IMR-90 (cell line): ENCODE measurements at regions not wholly inside any gene's neighbourhood (a gene's known extent, or its start where the extent isn't known, plus 50 kb on each side); places are given as distances from the start of the nearest gene placed in this dataset.

Experiments
- ATAC-seq: fragments of 200-7000 bp; cut with Tn5 transposase; 2 replicates; pipeline ENCODE4 v1.9.1; 2020; ENCODE audit warnings: low read depth, mild to moderate bottlenecking, moderate library complexity
- BruUV-seq: library from RNA; stranded (reverse); fragments of 400-500 nt; replicated peaks from 2 replicates; lab custom pipeline; 2021; lab: Mats Ljungman, UMichigan
- CTCF ChIA-PET: fragments of 300-600 bp; formaldehyde crosslinking; extraction: SDS; loops from one replicate; lab custom pipeline; 2021; ENCODE audit warnings: antibody characterized with exemption; lab: Yijun Ruan, JAX
- POLR2A ChIA-PET: fragments of 300-600 bp; sonication (Branson Sonifier 250); formaldehyde crosslinking; loops from one replicate; lab custom pipeline; 2022; ENCODE audit warnings: antibody characterized with exemption; ENCODE audit not compliant: unreplicated experiment; lab: Charles Lee
- DNase-seq: peaks from one replicate; pipeline ENCODE4 v3.0.0; 2013
- H2AFZ ChIP-seq: replicated peaks from 2 replicates; pipeline ENCODE3; 2013; ENCODE audit warnings: low read length, mild to moderate bottlenecking; ENCODE audit not compliant: poor library complexity
- H2AK5ac ChIP-seq: 2 replicates; pipeline ENCODE4 v1.6.1; 2013; ENCODE audit warnings: low read depth, low read length, inconsistent platforms
- H2AK9ac ChIP-seq: replicated peaks from 2 replicates; pipeline ENCODE3; 2013; ENCODE audit warnings: mild to moderate bottlenecking, low read depth, low read length, moderate library complexity; ENCODE audit not compliant: poor library complexity
- H2BK120ac ChIP-seq: 2 replicates; pipeline ENCODE4 v1.6.1; 2013; ENCODE audit warnings: low read depth, low read length, inconsistent platforms
- H2BK15ac ChIP-seq: 3 replicates; pipeline ENCODE4 v1.6.1; 2013; ENCODE audit warnings: low read depth, low read length, inconsistent platforms
- H2BK20ac ChIP-seq: 2 replicates; pipeline ENCODE4 v1.6.1; 2013; ENCODE audit warnings: low read depth, mild to moderate bottlenecking, inconsistent platforms, low read length, moderate library complexity
- H2BK5ac ChIP-seq: 2 replicates; pipeline ENCODE4 v1.6.1; 2013; ENCODE audit warnings: mild to moderate bottlenecking, low read depth, low read length, inconsistent platforms; ENCODE audit not compliant: poor library complexity, severe bottlenecking
- H3K14ac ChIP-seq: replicated peaks from 2 replicates; pipeline ENCODE4 v1.6.1; 2013; ENCODE audit warnings: low read depth, low read length, inconsistent platforms
- H3K18ac ChIP-seq: 2 replicates; pipeline ENCODE4 v1.6.1; 2013; ENCODE audit warnings: low read depth, low read length, control low read depth
- H3K23ac ChIP-seq: 2 replicates; pipeline ENCODE4 v1.6.1; 2013; ENCODE audit warnings: low read depth, low read length, inconsistent platforms
- H3K27ac ChIP-seq: 2 replicates; pipeline ENCODE4 v1.5.1; 2013; ENCODE audit warnings: mild to moderate bottlenecking, control low read depth, low read length; ENCODE audit not compliant: insufficient read depth
- H3K27me3 ChIP-seq: 2 replicates; pipeline ENCODE4 v1.6.1; 2013; ENCODE audit warnings: low read length; ENCODE audit not compliant: control insufficient read depth, insufficient read depth
- H3K36me3 ChIP-seq: 2 replicates; pipeline ENCODE4 v1.6.1; 2013; ENCODE audit warnings: low read length, mixed read lengths; ENCODE audit not compliant: control insufficient read depth, insufficient read depth
- H3K4ac ChIP-seq: 2 replicates; pipeline ENCODE4 v1.6.1; 2013; ENCODE audit warnings: low read depth, low read length, inconsistent platforms
- H3K4me1 ChIP-seq: 2 replicates; pipeline ENCODE4 v1.6.1; 2013; ENCODE audit warnings: low read length, mixed read lengths; ENCODE audit not compliant: control insufficient read depth, insufficient read depth
- H3K4me2 ChIP-seq: 2 replicates; pipeline ENCODE4 v1.6.1; 2013; ENCODE audit warnings: low read depth, mild to moderate bottlenecking, control low read depth, low read length, moderate library complexity
- H3K4me3 ChIP-seq: 2 replicates; pipeline ENCODE4 v1.5.1; 2013; ENCODE audit warnings: low read depth, mild to moderate bottlenecking, control low read depth, low read length, moderate library complexity; ENCODE audit not compliant: insufficient read depth
- H3K56ac ChIP-seq: 2 replicates; pipeline ENCODE4 v1.6.1; 2013; ENCODE audit warnings: low read length, inconsistent platforms; ENCODE audit not compliant: insufficient read depth; ENCODE audit errors: extremely low read depth
- H3K79me1 ChIP-seq, 2 experiments: 2 replicates each; pipeline ENCODE4 v1.6.1; 2013; ENCODE audit warnings: low read length in 2 of 2, inconsistent platforms in 1 of 2, low read depth in 1 of 2
- H3K9ac ChIP-seq: 2 replicates; pipeline ENCODE4 v1.6.1; 2013; ENCODE audit warnings: low read depth, low read length, control low read depth
- H3K9me1 ChIP-seq: 2 replicates; pipeline ENCODE4 v1.6.1; 2013; ENCODE audit warnings: low read length, inconsistent platforms; ENCODE audit not compliant: insufficient read depth
- H3K9me3 ChIP-seq: 2 replicates; pipeline ENCODE4 v1.6.1; 2013; ENCODE audit warnings: low read length; ENCODE audit not compliant: control insufficient read depth, insufficient read depth
- H4K20me1 ChIP-seq: 2 replicates; pipeline ENCODE4 v1.6.1; 2013; ENCODE audit warnings: low read length, inconsistent platforms; ENCODE audit not compliant: insufficient read depth
- H4K5ac ChIP-seq: 2 replicates; pipeline ENCODE4 v1.6.1; 2013; ENCODE audit warnings: mild to moderate bottlenecking, low read depth, low read length, control low read depth
- H4K8ac ChIP-seq, 2 experiments: 2 replicates each; pipeline ENCODE4 v1.6.1; 2013; ENCODE audit warnings: low read depth in 2 of 2, low read length in 2 of 2, control low read depth in 1 of 2, inconsistent platforms in 1 of 2
- H4K91ac ChIP-seq: 2 replicates; pipeline ENCODE4 v1.6.1; 2013; ENCODE audit warnings: low read depth, low read length, inconsistent platforms; ENCODE audit not compliant: insufficient read depth
- BHLHE40 ChIP-seq: fragments of 150-350 bp; IDR thresholded peaks from 2 replicates; pipeline ENCODE4 v1.6.1; 2016; ENCODE audit warnings: mild to moderate bottlenecking, low read depth, low read length
- CEBPB ChIP-seq: IDR thresholded peaks from 2 replicates; pipeline ENCODE4 v1.6.1; 2012; ENCODE audit warnings: low read depth, low read length, improper control_type of control experiment
- CHD1 ChIP-seq: IDR thresholded peaks from 2 replicates; pipeline ENCODE4 v1.6.1; 2012; ENCODE audit warnings: low read depth, low read length, improper control_type of control experiment
- CTCF ChIP-seq: conservative IDR thresholded peaks from 2 replicates; pipeline ENCODE4 v1.5.1; 2012; ENCODE audit warnings: mild to moderate bottlenecking, low read depth, low read length, improper control_type of control experiment
- ELK1 ChIP-seq: fragments of 150-350 bp; IDR thresholded peaks from 2 replicates; pipeline ENCODE4 v1.6.1; 2016; ENCODE audit warnings: low read depth, mild to moderate bottlenecking, low read length, moderate library complexity, borderline replicate concordance
- FOS ChIP-seq: fragments of 150-350 bp; IDR thresholded peaks from 2 replicates; pipeline ENCODE4 v1.6.1; 2016; ENCODE audit warnings: low read depth, low read length
- MAFK ChIP-seq: IDR thresholded peaks from 2 replicates; pipeline ENCODE4 v1.6.1; 2012; ENCODE audit warnings: low read depth, low read length, improper control_type of control experiment
- MAZ ChIP-seq: IDR thresholded peaks from 2 replicates; pipeline ENCODE4 v1.6.1; 2012; ENCODE audit warnings: low read depth, mild to moderate bottlenecking, low read length, improper control_type of control experiment, moderate library complexity, borderline replicate concordance
- MXI1 ChIP-seq: IDR thresholded peaks from 2 replicates; pipeline ENCODE4 v1.6.1; 2012; ENCODE audit warnings: low read depth, mild to moderate bottlenecking, low read length, moderate library complexity, borderline replicate concordance
- NFE2L2 ChIP-seq: fragments of 150-350 bp; IDR thresholded peaks from 2 replicates; pipeline ENCODE4 v1.6.1; 2016; ENCODE audit warnings: low read depth, mild to moderate bottlenecking, low read length
- POLR2A ChIP-seq: IDR thresholded peaks from 2 replicates; pipeline ENCODE4 v1.6.1; 2012; ENCODE audit warnings: mild to moderate bottlenecking, low read depth, low read length
- RAD21 ChIP-seq: IDR thresholded peaks from 2 replicates; pipeline ENCODE4 v1.6.1; 2012; ENCODE audit warnings: low read length, improper control_type of control experiment
- RCOR1 ChIP-seq: IDR thresholded peaks from 2 replicates; pipeline ENCODE4 v1.6.1; 2012; ENCODE audit warnings: mild to moderate bottlenecking, low read length, improper control_type of control experiment; ENCODE audit not compliant: insufficient replicate concordance
- RFX5 ChIP-seq: IDR thresholded peaks from 2 replicates; pipeline ENCODE4 v1.8.0; 2012; ENCODE audit warnings: low read depth, mild to moderate bottlenecking, low read length, moderate library complexity
- SMC3 ChIP-seq: fragments of 150-350 bp; IDR thresholded peaks from 2 replicates; pipeline ENCODE4 v1.6.1; 2016; ENCODE audit warnings: low read depth, mild to moderate bottlenecking, antibody characterized with exemption, low read length, moderate library complexity
- USF2 ChIP-seq: fragments of 150-350 bp; IDR thresholded peaks from 2 replicates; pipeline ENCODE4 v1.6.1; 2017; ENCODE audit warnings: mild to moderate bottlenecking, antibody characterized with exemption, low read length, low read depth
- WGBS, 2 experiments: methylation state at CpG; one replicate each; pipeline versions ENCODE4 v1.1.5 to v1.1.7; 2013; ENCODE audit warnings: missing lambda C conversion rate in 2 of 2; ENCODE audit not compliant: insufficient read length in 1 of 2; ENCODE audit errors: extremely low coverage in 2 of 2; 5-methylcytosine and 5-hydroxymethylcytosine counted together
- dilution Hi-C: fragments of 300-500 bp; cut with HindIII; formaldehyde crosslinking; loops from one replicate; pipeline ENCODE4 v1.14.3; 2018; ENCODE audit warnings: low sequenced_read_pairs; ENCODE audit not compliant: unreplicated experiment
- in situ Hi-C: fragments of 300-500 bp; cut with MboI; formaldehyde crosslinking; loops from 3 replicates; pipeline ENCODE4 v1.14.3; 2019; ENCODE audit warnings: low sequenced_read_pairs, inconsistent platforms, mixed read lengths
- intact Hi-C: fragments of 100-400 bp; cut with micrococcal nuclease; formaldehyde crosslinking; loops from 2 replicates; pipeline ENCODE4 v1.10.0; 2022

- Histone ChIP-seq H3K9me1 (no peaks in the 10 kb centered on the region), H3K4me1 (no peaks in the 10 kb centered on the region), H3K9me3 (no peaks in the 10 kb centered on the region), H2BK15ac (no peak overlapping the region), H3K79me1 (no peaks in the 10 kb centered on the region), H3K56ac (no peak overlapping the region), H2BK5ac (no peak overlapping the region), H2AK9ac (no peak overlapping the region), H2AFZ (no peak overlapping the region), H3K4ac (no peak overlapping the region), H2AK5ac (no peak overlapping the region), H2BK20ac (no peak overlapping the region), H3K18ac (no peak overlapping the region), H4K20me1 (no peaks in the 10 kb centered on the region), H3K27ac (no peak overlapping the region), H4K91ac (no peak overlapping the region), H3K27me3 (no peaks in the 10 kb centered on the region), H3K9ac (no peak overlapping the region), H3K4me3 (no peak overlapping the region), H2BK120ac (no peak overlapping the region), H4K8ac (no peak overlapping the region), H4K5ac (no peak overlapping the region), H3K23ac (no peak overlapping the region), H3K36me3 (no peaks in the 10 kb centered on the region), H3K14ac (no peak overlapping the region), H3K4me2 (no peak overlapping the region)
- intact Hi-C loops, result no loop called here
- ChIA-PET POLR2A (no interaction called here), CTCF (no interaction called here)
- in situ Hi-C loops, result no loop called here
- no CpG with 5 or more reads among the region's 2 CpGs for WGBS, 2 experiments
- no peak for TF ChIP-seq SMC3
- TF ChIP-seq CHD1, result no peak
- no peak for TF ChIP-seq CTCF
- TF ChIP-seq RAD21, result no peak
- no peak for TF ChIP-seq MAFK
- TF ChIP-seq CEBPB, result no peak
- no peak for TF ChIP-seq RCOR1
- TF ChIP-seq USF2, result no peak
- no peak for TF ChIP-seq MXI1
- no peak for TF ChIP-seq ELK1
- no peak for TF ChIP-seq RFX5
- no peak for TF ChIP-seq POLR2A
- TF ChIP-seq BHLHE40, result no peak
- TF ChIP-seq NFE2L2, result no peak
- TF ChIP-seq MAZ, result no peak
- TF ChIP-seq FOS, result no peak
- ATAC-seq (no peak), DNase-seq (no peak)
- BruUV-seq, result no TSS peak
- dilution Hi-C loops, result no loop called here
These were observed 279.2 kb upstream of the PRR20A start for GRCh38 chr13:56861476-56861875.
